SK-N-SH (cell line): ENCODE measurements at regions not wholly inside any gene's neighbourhood (a gene's known extent, or its start where the extent isn't known, plus 50 kb on each side); places are given as distances from the start of the nearest gene placed in this dataset.
"Not testable (repeated sequence)": the region's sequence is repeated elsewhere in the genome, so short reads cannot be mapped to it uniquely, and the experiment has no call there.

Source experiments
- JUND ChIP-seq: IDR thresholded peaks from 2 replicates; pipeline ENCODE4 v1.4.0; 2012
- POLR2AphosphoS5 ChIP-seq: IDR thresholded peaks from 2 replicates; pipeline ENCODE4 v1.6.1; 2012; ENCODE audit warnings: low read depth, low read length
- USF2 ChIP-seq: fragments of 150-350 bp; IDR thresholded peaks from 2 replicates; pipeline ENCODE4 v1.6.1; 2017; ENCODE audit warnings: antibody characterized with exemption, low read length, low read depth, borderline replicate concordance
- TF ChIP-seq, protein P1 (sequence below): fragments of 200-600 bp; sonication (generic); IDR thresholded peaks from 2 replicates; pipeline ENCODE4 v1.6.1; 2017; ENCODE audit warnings: antibody characterized with exemption, mild to moderate bottlenecking, moderate library complexity
- TF ChIP-seq, protein P2 (sequence below): IDR thresholded peaks from 2 replicates; pipeline ENCODE4; 2012
- TF ChIP-seq, protein P3 (sequence below): fragments of 150-350 bp; IDR thresholded peaks from 2 replicates; pipeline ENCODE4 v1.6.1; 2016; ENCODE audit warnings: mild to moderate bottlenecking, low read depth, low read length
- TF ChIP-seq, protein P4 (sequence below): IDR thresholded peaks from 2 replicates; pipeline ENCODE4 v1.4.0; 2012; ENCODE audit warnings: low read depth, borderline replicate concordance

GRCh38 chr12:131205275-131205933, 251.7 kb downstream of the ADGRD1 start:
- TF ChIP-seq, protein P1, sequence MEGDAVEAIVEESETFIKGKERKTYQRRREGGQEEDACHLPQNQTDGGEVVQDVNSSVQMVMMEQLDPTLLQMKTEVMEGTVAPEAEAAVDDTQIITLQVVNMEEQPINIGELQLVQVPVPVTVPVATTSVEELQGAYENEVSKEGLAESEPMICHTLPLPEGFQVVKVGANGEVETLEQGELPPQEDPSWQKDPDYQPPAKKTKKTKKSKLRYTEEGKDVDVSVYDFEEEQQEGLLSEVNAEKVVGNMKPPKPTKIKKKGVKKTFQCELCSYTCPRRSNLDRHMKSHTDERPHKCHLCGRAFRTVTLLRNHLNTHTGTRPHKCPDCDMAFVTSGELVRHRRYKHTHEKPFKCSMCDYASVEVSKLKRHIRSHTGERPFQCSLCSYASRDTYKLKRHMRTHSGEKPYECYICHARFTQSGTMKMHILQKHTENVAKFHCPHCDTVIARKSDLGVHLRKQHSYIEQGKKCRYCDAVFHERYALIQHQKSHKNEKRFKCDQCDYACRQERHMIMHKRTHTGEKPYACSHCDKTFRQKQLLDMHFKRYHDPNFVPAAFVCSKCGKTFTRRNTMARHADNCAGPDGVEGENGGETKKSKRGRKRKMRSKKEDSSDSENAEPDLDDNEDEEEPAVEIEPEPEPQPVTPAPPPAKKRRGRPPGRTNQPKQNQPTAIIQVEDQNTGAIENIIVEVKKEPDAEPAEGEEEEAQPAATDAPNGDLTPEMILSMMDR, result not testable (repeated sequence)
- TF ChIP-seq USF2, POLR2AphosphoS5, JUND: not testable (repeated sequence)
- TF ChIP-seq, protein P2, sequence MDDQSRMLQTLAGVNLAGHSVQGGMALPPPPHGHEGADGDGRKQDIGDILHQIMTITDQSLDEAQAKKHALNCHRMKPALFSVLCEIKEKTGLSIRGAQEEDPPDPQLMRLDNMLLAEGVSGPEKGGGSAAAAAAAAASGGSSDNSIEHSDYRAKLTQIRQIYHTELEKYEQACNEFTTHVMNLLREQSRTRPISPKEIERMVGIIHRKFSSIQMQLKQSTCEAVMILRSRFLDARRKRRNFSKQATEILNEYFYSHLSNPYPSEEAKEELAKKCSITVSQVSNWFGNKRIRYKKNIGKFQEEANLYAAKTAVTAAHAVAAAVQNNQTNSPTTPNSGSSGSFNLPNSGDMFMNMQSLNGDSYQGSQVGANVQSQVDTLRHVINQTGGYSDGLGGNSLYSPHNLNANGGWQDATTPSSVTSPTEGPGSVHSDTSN, result not testable (repeated sequence)
- TF ChIP-seq, protein P3, sequence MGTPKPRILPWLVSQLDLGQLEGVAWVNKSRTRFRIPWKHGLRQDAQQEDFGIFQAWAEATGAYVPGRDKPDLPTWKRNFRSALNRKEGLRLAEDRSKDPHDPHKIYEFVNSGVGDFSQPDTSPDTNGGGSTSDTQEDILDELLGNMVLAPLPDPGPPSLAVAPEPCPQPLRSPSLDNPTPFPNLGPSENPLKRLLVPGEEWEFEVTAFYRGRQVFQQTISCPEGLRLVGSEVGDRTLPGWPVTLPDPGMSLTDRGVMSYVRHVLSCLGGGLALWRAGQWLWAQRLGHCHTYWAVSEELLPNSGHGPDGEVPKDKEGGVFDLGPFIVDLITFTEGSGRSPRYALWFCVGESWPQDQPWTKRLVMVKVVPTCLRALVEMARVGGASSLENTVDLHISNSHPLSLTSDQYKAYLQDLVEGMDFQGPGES, result not testable (repeated sequence)
- TF ChIP-seq, protein P4, sequence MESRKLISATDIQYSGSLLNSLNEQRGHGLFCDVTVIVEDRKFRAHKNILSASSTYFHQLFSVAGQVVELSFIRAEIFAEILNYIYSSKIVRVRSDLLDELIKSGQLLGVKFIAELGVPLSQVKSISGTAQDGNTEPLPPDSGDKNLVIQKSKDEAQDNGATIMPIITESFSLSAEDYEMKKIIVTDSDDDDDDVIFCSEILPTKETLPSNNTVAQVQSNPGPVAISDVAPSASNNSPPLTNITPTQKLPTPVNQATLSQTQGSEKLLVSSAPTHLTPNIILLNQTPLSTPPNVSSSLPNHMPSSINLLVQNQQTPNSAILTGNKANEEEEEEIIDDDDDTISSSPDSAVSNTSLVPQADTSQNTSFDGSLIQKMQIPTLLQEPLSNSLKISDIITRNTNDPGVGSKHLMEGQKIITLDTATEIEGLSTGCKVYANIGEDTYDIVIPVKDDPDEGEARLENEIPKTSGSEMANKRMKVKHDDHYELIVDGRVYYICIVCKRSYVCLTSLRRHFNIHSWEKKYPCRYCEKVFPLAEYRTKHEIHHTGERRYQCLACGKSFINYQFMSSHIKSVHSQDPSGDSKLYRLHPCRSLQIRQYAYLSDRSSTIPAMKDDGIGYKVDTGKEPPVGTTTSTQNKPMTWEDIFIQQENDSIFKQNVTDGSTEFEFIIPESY, result not testable (repeated sequence)
